Erythroblast (primary cell): ENCODE measurements at regions not wholly inside any gene's neighbourhood (a gene's known extent, or its start where the extent isn't known, plus 50 kb on each side); places are given as distances from the start of the nearest gene placed in this dataset.

Source experiments
- GATA1 ChIP-seq: IDR thresholded peaks from 2 replicates; pipeline ENCODE4 v1.6.1; 2011; ENCODE audit warnings: low read depth, mild to moderate bottlenecking, control low read depth, low read length, moderate library complexity
- POLR2A ChIP-seq: IDR thresholded peaks from 2 replicates; pipeline ENCODE4 v1.6.1; 2011; ENCODE audit warnings: mild to moderate bottlenecking, low read length

DNA sequence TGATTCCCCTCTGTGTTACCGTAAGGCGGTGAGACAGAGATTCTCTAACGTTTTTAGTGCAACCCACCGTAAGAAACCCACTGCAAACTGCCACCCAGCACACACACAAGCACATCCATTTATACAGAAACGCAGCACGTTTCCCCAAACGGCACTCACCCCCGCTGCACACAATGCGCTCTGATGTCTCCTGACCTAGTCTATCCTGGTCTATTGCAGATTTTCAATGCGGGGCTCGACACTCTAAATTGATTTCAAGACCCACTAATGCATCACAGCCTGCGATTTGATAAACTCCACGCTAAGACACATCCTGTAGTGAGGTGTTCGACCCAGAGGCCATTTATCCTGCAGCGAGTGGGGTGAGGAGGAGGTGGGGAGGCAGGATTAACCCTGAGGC lies 63.7 kb upstream of the SULF2 start:
- TF ChIP-seq POLR2A: no peak
- TF ChIP-seq GATA1: no peak
